ENCODE measurements at regions not wholly inside any gene's neighbourhood (a gene's known extent, or its start where the extent isn't known, plus 50 kb on each side); places are given as distances from the start of the nearest gene placed in this dataset.

DNA sequence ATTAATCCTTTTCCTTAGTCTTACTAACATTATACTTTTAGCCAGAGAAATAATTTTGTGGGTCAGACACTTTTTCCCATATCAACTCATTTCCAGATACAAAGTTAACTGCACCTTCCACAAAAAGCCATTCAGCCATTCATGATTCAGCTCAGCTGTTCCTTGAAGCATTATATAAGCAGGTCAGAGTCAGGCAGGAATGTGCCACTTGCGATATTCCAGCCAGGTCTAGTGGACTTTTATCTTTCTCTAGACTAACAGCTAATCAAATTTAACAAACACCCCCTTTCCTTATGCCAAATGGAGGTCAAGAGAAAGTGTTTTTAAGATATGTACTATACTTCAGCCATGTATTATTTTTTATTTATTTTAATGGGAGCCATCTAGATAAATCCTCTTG, 75.6 kb upstream of the EPB41L3 start:
- TF ChIP-seq, protein P1, sequence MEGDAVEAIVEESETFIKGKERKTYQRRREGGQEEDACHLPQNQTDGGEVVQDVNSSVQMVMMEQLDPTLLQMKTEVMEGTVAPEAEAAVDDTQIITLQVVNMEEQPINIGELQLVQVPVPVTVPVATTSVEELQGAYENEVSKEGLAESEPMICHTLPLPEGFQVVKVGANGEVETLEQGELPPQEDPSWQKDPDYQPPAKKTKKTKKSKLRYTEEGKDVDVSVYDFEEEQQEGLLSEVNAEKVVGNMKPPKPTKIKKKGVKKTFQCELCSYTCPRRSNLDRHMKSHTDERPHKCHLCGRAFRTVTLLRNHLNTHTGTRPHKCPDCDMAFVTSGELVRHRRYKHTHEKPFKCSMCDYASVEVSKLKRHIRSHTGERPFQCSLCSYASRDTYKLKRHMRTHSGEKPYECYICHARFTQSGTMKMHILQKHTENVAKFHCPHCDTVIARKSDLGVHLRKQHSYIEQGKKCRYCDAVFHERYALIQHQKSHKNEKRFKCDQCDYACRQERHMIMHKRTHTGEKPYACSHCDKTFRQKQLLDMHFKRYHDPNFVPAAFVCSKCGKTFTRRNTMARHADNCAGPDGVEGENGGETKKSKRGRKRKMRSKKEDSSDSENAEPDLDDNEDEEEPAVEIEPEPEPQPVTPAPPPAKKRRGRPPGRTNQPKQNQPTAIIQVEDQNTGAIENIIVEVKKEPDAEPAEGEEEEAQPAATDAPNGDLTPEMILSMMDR (IDR thresholded peaks at IDR 0.05; ENCODE audit: extremely low read depth, insufficient read depth, missing control alignments), result no peak
- in situ Hi-C loops (cut with MboI; ENCODE audit: low pct_unique_long_range_greater_than_20kb, low sequenced_read_pairs, unreplicated experiment), result no loop called here

DNA sequence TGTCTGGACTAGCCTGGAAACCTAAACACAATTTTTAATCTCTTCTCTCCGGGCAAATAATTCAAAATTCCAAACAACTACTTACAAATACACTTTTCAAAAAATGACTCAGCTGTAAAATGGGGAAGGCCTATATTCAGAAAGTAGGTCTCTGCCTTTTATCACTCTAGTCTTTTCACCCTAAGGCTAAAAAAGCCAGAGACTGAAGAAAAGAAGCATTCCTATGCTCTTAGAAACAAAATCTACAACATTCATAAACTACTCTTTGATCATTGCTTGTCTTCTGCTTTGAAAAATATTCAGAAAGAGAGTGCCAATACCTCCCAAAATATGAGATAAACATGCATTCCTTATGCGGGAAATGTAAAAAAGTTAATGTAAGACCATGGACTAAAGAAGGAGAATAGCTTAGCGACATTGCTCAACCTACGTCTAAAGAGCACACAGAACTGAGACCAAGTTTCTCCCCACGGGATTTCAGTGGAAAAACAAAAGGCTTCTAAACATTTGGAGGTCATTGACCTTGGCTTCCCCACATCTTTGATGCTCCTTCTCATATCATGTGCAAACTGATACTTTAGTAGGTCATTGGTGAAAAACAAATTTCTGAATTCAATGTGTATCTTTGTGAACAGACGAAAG, 74.4 kb upstream of the EPB41L3 start:
- TF ChIP-seq, protein P1 (IDR thresholded peaks at IDR 0.05; ENCODE audit: extremely low read depth, insufficient read depth, missing control alignments), result no peak
- no peak for DNase-seq (ENCODE audit: low spot score)
- in situ Hi-C loops (cut with MboI; ENCODE audit: low pct_unique_long_range_greater_than_20kb, low sequenced_read_pairs, unreplicated experiment), result no loop called here

More for the DNA sequence above, 75.6 kb upstream of the EPB41L3 start:
- DNase-seq (ENCODE audit: low spot score), result no peak

DNA sequence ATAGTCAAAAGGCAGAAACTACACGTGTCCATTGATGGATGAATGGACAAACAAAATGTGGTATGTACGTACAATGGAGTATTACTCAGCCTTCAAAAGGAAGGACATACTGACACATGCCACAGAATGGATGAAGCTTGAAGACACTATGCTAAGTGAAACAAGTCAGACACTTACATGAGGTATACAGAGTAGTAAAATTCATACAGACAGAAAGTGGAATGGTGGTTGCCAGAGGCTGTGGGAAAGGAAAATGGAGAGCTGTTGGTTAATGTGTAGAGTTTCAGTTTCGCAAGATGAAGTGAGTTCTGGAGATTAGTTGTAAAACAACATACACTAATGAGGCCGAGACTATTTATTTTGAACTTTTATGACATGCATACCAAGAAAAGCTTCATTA, 67.4 kb upstream of the EPB41L3 start:
- DNase-seq (ENCODE audit: low spot score), result no peak
- in situ Hi-C loops (cut with MboI; ENCODE audit: low pct_unique_long_range_greater_than_20kb, low sequenced_read_pairs, unreplicated experiment), result no loop called here

DNA sequence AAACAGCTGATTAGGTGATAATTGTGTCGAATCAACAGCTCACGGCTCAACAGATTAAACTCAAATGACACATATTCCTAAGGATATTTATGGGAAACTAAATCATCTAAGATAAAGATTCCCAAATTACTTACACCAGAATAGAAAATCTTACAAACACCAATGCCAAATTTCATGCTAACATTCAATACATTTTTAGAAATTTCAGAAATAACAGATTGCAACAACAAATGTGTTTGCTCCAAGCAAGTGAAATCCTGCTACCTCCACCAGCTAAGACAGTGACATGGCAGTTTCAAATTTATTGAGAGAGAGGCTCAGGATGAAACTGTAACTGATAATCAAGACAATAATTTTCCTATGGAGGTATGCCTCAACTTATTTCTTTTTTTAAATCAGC, 65.0 kb upstream of the EPB41L3 start:
- in situ Hi-C loops (cut with MboI; ENCODE audit: low pct_unique_long_range_greater_than_20kb, low sequenced_read_pairs, unreplicated experiment), result no loop called here
- no peak for DNase-seq (ENCODE audit: low spot score)
- TF ChIP-seq, protein P1 (IDR thresholded peaks at IDR 0.05; ENCODE audit: extremely low read depth, insufficient read depth, missing control alignments), result no peak

More for the DNA sequence above, 67.4 kb upstream of the EPB41L3 start:
- TF ChIP-seq, protein P1 (IDR thresholded peaks at IDR 0.05; ENCODE audit: extremely low read depth, insufficient read depth, missing control alignments), result no peak

DNA sequence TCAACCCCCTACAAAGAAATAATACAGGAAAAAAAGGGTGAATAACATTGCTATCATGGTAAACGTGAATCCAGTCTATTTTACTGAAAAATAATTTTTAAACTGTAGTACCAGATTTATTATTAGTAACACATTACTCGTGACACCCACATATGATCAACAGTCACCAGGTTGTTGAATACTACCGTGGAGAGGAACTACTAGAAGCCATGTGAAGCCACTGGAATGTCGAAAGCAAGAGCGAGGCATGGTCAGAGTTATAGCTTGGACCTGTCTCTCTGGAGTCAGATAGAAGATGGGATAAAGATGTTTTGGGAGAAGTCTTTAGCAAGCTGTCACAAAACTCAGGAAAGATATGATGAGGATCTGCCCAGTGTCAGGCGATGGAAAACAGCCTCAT, 63.2 kb upstream of the EPB41L3 start:
- DNase-seq (ENCODE audit: low spot score), result no peak
- TF ChIP-seq, protein P1 (IDR thresholded peaks at IDR 0.05; ENCODE audit: extremely low read depth, insufficient read depth, missing control alignments), result no peak
- in situ Hi-C loops (cut with MboI; ENCODE audit: low pct_unique_long_range_greater_than_20kb, low sequenced_read_pairs, unreplicated experiment), result no loop called here

DNA sequence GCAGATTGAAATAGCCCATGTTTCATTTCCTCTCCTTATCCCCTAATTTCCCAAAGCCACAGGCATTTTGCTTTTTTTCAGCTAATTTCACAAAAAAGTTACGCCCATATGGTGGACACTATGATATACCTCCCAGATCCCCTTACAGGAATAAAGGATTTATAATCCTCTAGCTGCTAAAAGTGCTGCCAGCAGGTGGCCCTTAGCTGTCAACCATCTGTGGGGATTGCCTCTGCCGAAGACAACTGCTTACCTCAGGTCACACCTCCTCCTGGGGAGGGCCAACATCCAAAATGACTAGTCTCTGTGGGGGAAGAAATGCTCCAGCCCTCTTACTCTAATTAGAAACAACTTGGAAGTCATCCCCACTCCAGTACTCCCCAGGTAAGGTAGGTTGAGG, 61.0 kb upstream of the EPB41L3 start:
- in situ Hi-C loops (cut with MboI; ENCODE audit: low pct_unique_long_range_greater_than_20kb, low sequenced_read_pairs, unreplicated experiment), result no loop called here
- DNase-seq (ENCODE audit: low spot score), result no peak

More for the DNA sequence above, 61.0 kb upstream of the EPB41L3 start:
- TF ChIP-seq, protein P1 (IDR thresholded peaks at IDR 0.05; ENCODE audit: extremely low read depth, insufficient read depth, missing control alignments), result no peak
